ENCODE measurements at regions not wholly inside any gene's neighbourhood (a gene's known extent, or its start where the extent isn't known, plus 50 kb on each side); places are given as distances from the start of the nearest gene placed in this dataset.

GRCh38 chr2:103004426-103004942 lies 242.7 kb downstream of the TMEM182 start:
- Histone ChIP-seq H3K4me3 (replicated peaks in 1 of 2; ENCODE audit: low read depth in 1 of 2, low read length in 2 of 2) (no peak overlapping the region), H3K9ac (ENCODE audit: low read length) (no peak overlapping the region), H4K20me1 (ENCODE audit: insufficient read depth) (no peaks in the 10 kb centered on the region), H3K9me3 (ENCODE audit: control insufficient read depth in 1 of 2, insufficient read depth in 1 of 2, low read depth in 1 of 2, low read length in 2 of 2) (no peaks in the 10 kb centered on the region), H2AFZ (ENCODE audit: low read depth, low read length, poor library complexity, severe bottlenecking) (no peak overlapping the region), H3K36me3 (ENCODE audit: control insufficient read depth in 1 of 2, insufficient read depth in 2 of 2, low read length in 2 of 2) (no peaks in the 10 kb centered on the region), H3K4me2 (ENCODE audit: low read length) (no peak overlapping the region), H3K27ac (ENCODE audit: low read depth, low read length) (no peak overlapping the region), H3K27me3 (ENCODE audit: insufficient read depth, low read length) (no peaks in the 10 kb centered on the region), H3K79me2 (ENCODE audit: insufficient read depth, low read length) (no peaks in the 10 kb centered on the region), H3K4me1 (ENCODE audit: control insufficient read depth in 1 of 2, insufficient read depth in 2 of 2, low read length in 2 of 2) (no peaks in the 10 kb centered on the region), H3K9me2 (ENCODE audit: insufficient read depth) (no peaks in the 10 kb centered on the region)
- ChIA-PET CTCF (no interaction called here), POLR2A (no interaction called here), RAD21 (ENCODE audit: low non-redundant PET in 1 of 2, low total read pairs in 2 of 2, uncharacterized antibody in 2 of 2, unreplicated experiment in 2 of 2) (no interaction called here)
- no peak for DNase-seq (ENCODE audit: low read depth, low spot score)
- BruUV-seq (replicated peaks) = no TSS peak
- intact Hi-C loops (cut with micrococcal nuclease) = no loop called here
- ATAC-seq = no peak
- TF ChIP-seq ZBTB33 (IDR thresholded peaks at IDR 0.05; ENCODE audit: extremely low read depth, insufficient replicate concordance, low read length) (no peak), SP1 (IDR thresholded peaks at IDR 0.05; ENCODE audit: low read depth) (no peak), CEBPB (IDR thresholded peaks at IDR 0.05; ENCODE audit: low read depth) (no peak), POLR2AphosphoS5 (IDR thresholded peaks at IDR 0.05; ENCODE audit: low read depth, low read length) (no peak), ATF3 (IDR thresholded peaks at IDR 0.05) (no peak), ZFX (IDR thresholded peaks at IDR 0.05) (no peak), EZH2 (IDR thresholded peaks at IDR 0.05) (no peak), RAD21 (IDR thresholded peaks at IDR 0.05; ENCODE audit: low read depth) (no peak)

- no peaks in the 10 kb centered on the region for H3K4me1 ChIP-seq (ENCODE audit: control insufficient read depth in 1 of 2, insufficient read depth in 2 of 2, low read length in 2 of 2)
- ChIA-PET RAD21 (ENCODE audit: low non-redundant PET in 1 of 2, low total read pairs in 2 of 2, uncharacterized antibody in 2 of 2, unreplicated experiment in 2 of 2) (no interaction called here), CTCF (no interaction called here), POLR2A (no interaction called here)
- intact Hi-C loops (cut with micrococcal nuclease) = no loop called here
- H3K27ac ChIP-seq (ENCODE audit: low read depth, low read length) = no peak overlapping the region
- H3K9me2 ChIP-seq (ENCODE audit: insufficient read depth) = no peaks in the 10 kb centered on the region
- no peaks in the 10 kb centered on the region for H3K9me3 ChIP-seq (ENCODE audit: control insufficient read depth in 1 of 2, insufficient read depth in 1 of 2, low read depth in 1 of 2, low read length in 2 of 2)
- ATAC-seq (no peak), DNase-seq (ENCODE audit: low read depth, low spot score) (no peak)
- no peaks in the 10 kb centered on the region for H4K20me1 ChIP-seq (ENCODE audit: insufficient read depth)
- no peak overlapping the region for H2AFZ ChIP-seq (ENCODE audit: low read depth, low read length, poor library complexity, severe bottlenecking)
- no peaks in the 10 kb centered on the region for H3K36me3 ChIP-seq (ENCODE audit: control insufficient read depth in 1 of 2, insufficient read depth in 2 of 2, low read length in 2 of 2)
- H3K4me2 ChIP-seq (ENCODE audit: low read length) = no peak overlapping the region
- no peaks in the 10 kb centered on the region for H3K27me3 ChIP-seq (ENCODE audit: insufficient read depth, low read length)
- H3K79me2 ChIP-seq (ENCODE audit: insufficient read depth, low read length) = no peaks in the 10 kb centered on the region
- BruUV-seq (replicated peaks) = no TSS peak
- H3K9ac ChIP-seq (ENCODE audit: low read length) = no peak overlapping the region
- H3K4me3 ChIP-seq (replicated peaks in 1 of 2; ENCODE audit: low read depth in 1 of 2, low read length in 2 of 2) = no peak overlapping the region
- TF ChIP-seq JUND (IDR thresholded peaks at IDR 0.05) (no peak), CEBPB (IDR thresholded peaks at IDR 0.05; ENCODE audit: low read depth) (no peak), YY1 (IDR thresholded peaks at IDR 0.05; ENCODE audit: extremely low read depth, insufficient replicate concordance, low read depth, low read length) (no peak), CBX3 (IDR thresholded peaks at IDR 0.05; ENCODE audit: low read depth) (no peak), MAX (IDR thresholded peaks at IDR 0.05) (no peak), EGR1 (IDR thresholded peaks at IDR 0.05; ENCODE audit: low read depth) (no peak), POLR2A (IDR thresholded peaks at IDR 0.05; ENCODE audit: borderline replicate concordance, extremely low read depth, insufficient read depth, insufficient read length) (no peak), CTCF (IDR thresholded peaks at IDR 0.05 in 2 of 3, conservative IDR thresholded peaks at IDR 0.05 in 1 of 3; ENCODE audit: borderline replicate concordance in 1 of 3, insufficient read depth in 1 of 3, low read depth in 2 of 3, low read length in 2 of 3) (no peak), SRF (IDR thresholded peaks at IDR 0.05; ENCODE audit: low read depth) (no peak), ZNF274 (IDR thresholded peaks at IDR 0.05; ENCODE audit: low read depth, low read length) (no peak), EZH2 (IDR thresholded peaks at IDR 0.05) (no peak), SIN3A (IDR thresholded peaks at IDR 0.05; ENCODE audit: low read depth) (no peak), TCF7L2 (IDR thresholded peaks at IDR 0.05; ENCODE audit: borderline replicate concordance, extremely low read depth, insufficient read depth, insufficient read length) (no peak), ELF1 (IDR thresholded peaks at IDR 0.05; ENCODE audit: borderline replicate concordance, low read depth) (no peak)
Observed at GRCh38 chr2:103005393-103005792, 243.6 kb downstream of the TMEM182 start.

Data from HCT116 (cell line).